Activated naive CD8-positive, alpha-beta T cell treated with anti-CD3 and anti-CD28 coated beads for 36 hours (primary cell): ENCODE measurements at regions not wholly inside any gene's neighbourhood (a gene's known extent, or its start where the extent isn't known, plus 50 kb on each side); places are given as distances from the start of the nearest gene placed in this dataset.
"Not testable (repeated sequence)": the region's sequence is repeated elsewhere in the genome, so short reads cannot be mapped to it uniquely, and the experiment has no call there.

Experiments used
- DNase-seq: peaks from one replicate; pipeline ENCODE4 v3.0.0; 2021
- H3K27ac Mint-ChIP-seq: one replicate; pipeline ENCODE4 v1.8.0; 2022; ENCODE audit warnings: mild to moderate bottlenecking, moderate library complexity, mixed read lengths
- H3K27me3 Mint-ChIP-seq: one replicate; pipeline ENCODE4 v1.8.0; 2022; ENCODE audit warnings: mild to moderate bottlenecking, mixed read lengths
- H3K36me3 Mint-ChIP-seq: one replicate; pipeline ENCODE4 v1.8.0; 2021; ENCODE audit warnings: mild to moderate bottlenecking, mixed read lengths
- H3K4me1 Mint-ChIP-seq: one replicate; pipeline ENCODE4 v1.8.0; 2021; ENCODE audit warnings: mixed read lengths
- H3K4me3 Mint-ChIP-seq: one replicate; pipeline ENCODE4 v1.8.0; 2022; ENCODE audit warnings: mild to moderate bottlenecking, moderate library complexity, mixed read lengths
- H3K9me3 Mint-ChIP-seq: one replicate; pipeline ENCODE4 v1.8.0; 2022; ENCODE audit warnings: mixed read lengths

- no peak overlapping the region for H3K27ac Mint-ChIP-seq
- H3K9me3 Mint-ChIP-seq: no peaks in the 10 kb centered on the region
- no peaks in the 10 kb centered on the region for H3K4me1 Mint-ChIP-seq
- no peak overlapping the region for H3K4me3 Mint-ChIP-seq
- H3K27me3 Mint-ChIP-seq: no peaks in the 10 kb centered on the region
- H3K36me3 Mint-ChIP-seq: peaks cover 10% of the 10 kb centered on the region
- DNase-seq: no peak
Observed at GRCh38 chr2:10195278-10196109, 73.0 kb downstream of the RRM2 start.

GRCh38 chr2:10196110-10196892, 73.8 kb downstream of the RRM2 start:
- DNase-seq: no peak
- Mint-ChIP-seq H3K4me1 (no peaks in the 10 kb centered on the region), H3K36me3 (peaks cover 9% of the 10 kb centered on the region), H3K9me3 (no peaks in the 10 kb centered on the region), H3K27ac (no peak overlapping the region), H3K4me3 (no peak overlapping the region), H3K27me3 (no peaks in the 10 kb centered on the region)

GRCh38 chr2:10196948-10197696, 74.6 kb downstream of the RRM2 start:
- Mint-ChIP-seq H3K27me3 (no peaks in the 10 kb centered on the region), H3K27ac (no peak overlapping the region), H3K9me3 (no peaks in the 10 kb centered on the region), H3K4me1 (no peaks in the 10 kb centered on the region), H3K4me3 (no peak overlapping the region), H3K36me3 (peaks cover 9% of the 10 kb centered on the region)
- DNase-seq: no peak

GRCh38 chr2:10197697-10198076, 75.1 kb downstream of the RRM2 start:
- DNase-seq: no peak
- no peak overlapping the region for H3K27ac Mint-ChIP-seq
- no peaks in the 10 kb centered on the region for H3K4me1 Mint-ChIP-seq
- H3K9me3 Mint-ChIP-seq: no peaks in the 10 kb centered on the region
- no peak overlapping the region for H3K4me3 Mint-ChIP-seq
- H3K36me3 Mint-ChIP-seq: peaks cover 9% of the 10 kb centered on the region
- H3K27me3 Mint-ChIP-seq: no peaks in the 10 kb centered on the region

GRCh38 chr2:10198482-10198881, 75.9 kb downstream of the RRM2 start:
- not testable (repeated sequence) for H3K9me3 Mint-ChIP-seq

GRCh38 chr2:10201201-10201600, 78.7 kb downstream of the RRM2 start:
- DNase-seq: no peak
- H3K9me3 Mint-ChIP-seq: no peaks in the 10 kb centered on the region
- H3K27ac Mint-ChIP-seq: no peak overlapping the region
- H3K4me3 Mint-ChIP-seq: no peak overlapping the region
- H3K4me1 Mint-ChIP-seq: no peaks in the 10 kb centered on the region
- H3K36me3 Mint-ChIP-seq: peaks cover 11% of the 10 kb centered on the region
- no peaks in the 10 kb centered on the region for H3K27me3 Mint-ChIP-seq

More at GRCh38 chr2:10198482-10198881, 75.9 kb downstream of the RRM2 start:
- DNase-seq, H3K4me3 Mint-ChIP-seq, H3K27ac Mint-ChIP-seq, H3K36me3 Mint-ChIP-seq, H3K27me3 Mint-ChIP-seq, H3K4me1 Mint-ChIP-seq: not testable (repeated sequence)

GRCh38 chr2:10202131-10202665, 79.7 kb downstream of the RRM2 start:
- Mint-ChIP-seq H3K36me3 (peaks cover 11% of the 10 kb centered on the region), H3K4me3 (no peak overlapping the region), H3K27me3 (no peaks in the 10 kb centered on the region), H3K27ac (no peak overlapping the region), H3K4me1 (no peaks in the 10 kb centered on the region), H3K9me3 (no peaks in the 10 kb centered on the region)
- no peak for DNase-seq

- H3K27ac Mint-ChIP-seq: no peak overlapping the region
- no peaks in the 10 kb centered on the region for H3K27me3 Mint-ChIP-seq
- peaks cover 2% of the 10 kb centered on the region for H3K36me3 Mint-ChIP-seq
- DNase-seq: no peak
- no peak overlapping the region for H3K4me3 Mint-ChIP-seq
- H3K4me1 Mint-ChIP-seq: no peaks in the 10 kb centered on the region
- H3K9me3 Mint-ChIP-seq: no peaks in the 10 kb centered on the region
Observed at GRCh38 chr2:10204326-10205161, 82.0 kb downstream of the RRM2 start.

GRCh38 chr2:10205162-10205475, 82.6 kb downstream of the RRM2 start:
- H3K36me3 Mint-ChIP-seq: peaks cover 2% of the 10 kb centered on the region
- DNase-seq: no peak
- H3K4me1 Mint-ChIP-seq: no peaks in the 10 kb centered on the region
- H3K27me3 Mint-ChIP-seq: no peaks in the 10 kb centered on the region
- no peak overlapping the region for H3K27ac Mint-ChIP-seq
- H3K9me3 Mint-ChIP-seq: no peaks in the 10 kb centered on the region
- H3K4me3 Mint-ChIP-seq: no peak overlapping the region

GRCh38 chr2:10208736-10209135, 86.2 kb downstream of the RRM2 start:
- Mint-ChIP-seq H3K27ac (no peak overlapping the region), H3K9me3 (no peaks in the 10 kb centered on the region), H3K36me3 (peaks cover 2% of the 10 kb centered on the region), H3K4me1 (no peaks in the 10 kb centered on the region), H3K27me3 (no peaks in the 10 kb centered on the region), H3K4me3 (no peak overlapping the region)
- no peak for DNase-seq

- Mint-ChIP-seq H3K27ac (no peak overlapping the region), H3K27me3 (no peaks in the 10 kb centered on the region), H3K4me1 (no peaks in the 10 kb centered on the region), H3K9me3 (no peaks in the 10 kb centered on the region), H3K36me3 (peaks cover 2% of the 10 kb centered on the region), H3K4me3 (no peak overlapping the region)
- no peak for DNase-seq
Observed at GRCh38 chr2:10209406-10209935, 86.9 kb downstream of the RRM2 start.

- no peak for DNase-seq
- Mint-ChIP-seq H3K4me3 (no peak overlapping the region), H3K27ac (no peak overlapping the region), H3K27me3 (no peaks in the 10 kb centered on the region), H3K36me3 (peaks cover under 1% of the 10 kb centered on the region), H3K9me3 (no peaks in the 10 kb centered on the region), H3K4me1 (no peaks in the 10 kb centered on the region)
Observed at GRCh38 chr2:10210336-10210735, 87.8 kb downstream of the RRM2 start.

GRCh38 chr2:10211844-10212422, 89.4 kb downstream of the RRM2 start:
- Mint-ChIP-seq H3K27ac (no peak overlapping the region), H3K4me3 (no peak overlapping the region), H3K36me3 (no peaks in the 10 kb centered on the region), H3K9me3 (no peaks in the 10 kb centered on the region), H3K4me1 (no peaks in the 10 kb centered on the region), H3K27me3 (no peaks in the 10 kb centered on the region)
- DNase-seq: no peak

- DNase-seq: no peak
- H3K27ac Mint-ChIP-seq: peak overlapping the region; percentile 26
- H3K9me3 Mint-ChIP-seq: no peaks in the 10 kb centered on the region
- no peaks in the 10 kb centered on the region for H3K4me1 Mint-ChIP-seq
- H3K4me3 Mint-ChIP-seq: no peak overlapping the region
- H3K27me3 Mint-ChIP-seq: no peaks in the 10 kb centered on the region
- no peaks in the 10 kb centered on the region for H3K36me3 Mint-ChIP-seq
Observed at GRCh38 chr2:10212827-10213226, 89.9 kb upstream of the HPCAL1 start.
